Right lobe of liver (tissue), 4 donors: ENCODE measurements at regions not wholly inside any gene's neighbourhood (a gene's known extent, or its start where the extent isn't known, plus 50 kb on each side); places are given as distances from the start of the nearest gene placed in this dataset.
"Not testable (repeated sequence)": the region's sequence is repeated elsewhere in the genome, so short reads cannot be mapped to it uniquely, and the experiment has no call there.

Experiments
- POLR2A ChIP-seq: fragments of 450-650 bp; IDR thresholded peaks from one replicate; pipeline ENCODE4 v1.6.1; 2017; ENCODE audit warnings: antibody characterized with exemption, mild to moderate bottlenecking
- TF ChIP-seq, protein P1 (sequence below), 4 donors: fragments of 200-600 bp in 3 of 4; fragments of 450-650 bp in 1 of 4; IDR thresholded peaks; one replicate each; pipeline versions ENCODE4 v1.5.1 to v1.8.0; 2016 to 2022; ENCODE audit warnings: antibody characterized with exemption in 4 of 4, mild to moderate bottlenecking in 2 of 4
- donor health status: DM: no; HTN: no; CAD: no.
- donor health status: DM: no; HTN: no; CAD: no.
- donor health status: DM: no; HTN: yes; CAD: no.

DNA sequence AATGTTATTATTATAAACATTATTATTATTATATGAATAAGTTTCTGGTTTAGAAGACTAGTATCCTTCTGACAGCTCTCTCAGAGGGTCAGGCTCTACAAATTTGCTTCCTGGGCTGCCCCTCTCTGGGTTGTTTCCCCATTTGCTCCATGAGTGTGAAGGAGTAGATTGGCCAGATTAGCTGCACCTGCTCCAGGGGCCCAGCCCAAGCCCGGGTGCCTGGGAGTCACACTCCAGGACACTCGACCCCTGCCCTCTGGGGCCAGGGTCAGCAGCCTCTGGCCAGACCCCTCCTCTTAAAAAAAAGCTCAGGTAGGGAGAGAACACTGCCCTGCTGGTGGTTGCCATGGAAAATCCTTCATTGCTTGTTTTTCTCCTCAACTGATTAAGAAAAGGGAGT is 169.0 kb upstream of the FOXD4L5 start:
- TF ChIP-seq, protein P1, sequence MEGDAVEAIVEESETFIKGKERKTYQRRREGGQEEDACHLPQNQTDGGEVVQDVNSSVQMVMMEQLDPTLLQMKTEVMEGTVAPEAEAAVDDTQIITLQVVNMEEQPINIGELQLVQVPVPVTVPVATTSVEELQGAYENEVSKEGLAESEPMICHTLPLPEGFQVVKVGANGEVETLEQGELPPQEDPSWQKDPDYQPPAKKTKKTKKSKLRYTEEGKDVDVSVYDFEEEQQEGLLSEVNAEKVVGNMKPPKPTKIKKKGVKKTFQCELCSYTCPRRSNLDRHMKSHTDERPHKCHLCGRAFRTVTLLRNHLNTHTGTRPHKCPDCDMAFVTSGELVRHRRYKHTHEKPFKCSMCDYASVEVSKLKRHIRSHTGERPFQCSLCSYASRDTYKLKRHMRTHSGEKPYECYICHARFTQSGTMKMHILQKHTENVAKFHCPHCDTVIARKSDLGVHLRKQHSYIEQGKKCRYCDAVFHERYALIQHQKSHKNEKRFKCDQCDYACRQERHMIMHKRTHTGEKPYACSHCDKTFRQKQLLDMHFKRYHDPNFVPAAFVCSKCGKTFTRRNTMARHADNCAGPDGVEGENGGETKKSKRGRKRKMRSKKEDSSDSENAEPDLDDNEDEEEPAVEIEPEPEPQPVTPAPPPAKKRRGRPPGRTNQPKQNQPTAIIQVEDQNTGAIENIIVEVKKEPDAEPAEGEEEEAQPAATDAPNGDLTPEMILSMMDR (IDR thresholded peaks at IDR 0.05) = not testable (repeated sequence)
- TF ChIP-seq POLR2A = not testable (repeated sequence)
